ENCODE measurements at regions not wholly inside any gene's neighbourhood (a gene's known extent, or its start where the extent isn't known, plus 50 kb on each side); places are given as distances from the start of the nearest gene placed in this dataset.

GRCh38 chr1:68378296-68379084, 71.3 kb downstream of the RPE65 start:
- no peaks in the 10 kb centered on the region for H3K36me3 ChIP-seq (replicated peaks in 1 of 2; ENCODE audit: control extremely low read depth in 1 of 2, control insufficient read depth in 1 of 2, extremely low read depth in 1 of 2, insufficient read depth in 2 of 2, low read length in 1 of 2)
- DNase-seq (no peak), ATAC-seq (ENCODE audit: low read depth) (no peak)
- no peaks in the 10 kb centered on the region for H3K79me2 ChIP-seq (ENCODE audit: control insufficient read depth, insufficient read depth, low read length)
- H4K20me1 ChIP-seq (ENCODE audit: control insufficient read depth, insufficient read depth, low read length, poor library complexity, severe bottlenecking), result no peaks in the 10 kb centered on the region
- peaks cover 0 to 8% (median 2%) of the 10 kb centered on the region in 3 donors for H3K9me3 ChIP-seq (ENCODE audit: control extremely low read depth in 1 of 3, control insufficient read depth in 2 of 3, insufficient read depth in 1 of 3, low read length in 2 of 3)
- H3K27ac ChIP-seq (ENCODE audit: low read length in 2 of 2), result no peak overlapping the region
- peak overlapping the region; percentile 9 for H2AFZ ChIP-seq (ENCODE audit: insufficient read depth, low read depth, low read length, poor library complexity, severe bottlenecking)
- peaks cover 15% of the 10 kb centered on the region for H3K27me3 Mint-ChIP-seq
- TF ChIP-seq, protein P1, sequence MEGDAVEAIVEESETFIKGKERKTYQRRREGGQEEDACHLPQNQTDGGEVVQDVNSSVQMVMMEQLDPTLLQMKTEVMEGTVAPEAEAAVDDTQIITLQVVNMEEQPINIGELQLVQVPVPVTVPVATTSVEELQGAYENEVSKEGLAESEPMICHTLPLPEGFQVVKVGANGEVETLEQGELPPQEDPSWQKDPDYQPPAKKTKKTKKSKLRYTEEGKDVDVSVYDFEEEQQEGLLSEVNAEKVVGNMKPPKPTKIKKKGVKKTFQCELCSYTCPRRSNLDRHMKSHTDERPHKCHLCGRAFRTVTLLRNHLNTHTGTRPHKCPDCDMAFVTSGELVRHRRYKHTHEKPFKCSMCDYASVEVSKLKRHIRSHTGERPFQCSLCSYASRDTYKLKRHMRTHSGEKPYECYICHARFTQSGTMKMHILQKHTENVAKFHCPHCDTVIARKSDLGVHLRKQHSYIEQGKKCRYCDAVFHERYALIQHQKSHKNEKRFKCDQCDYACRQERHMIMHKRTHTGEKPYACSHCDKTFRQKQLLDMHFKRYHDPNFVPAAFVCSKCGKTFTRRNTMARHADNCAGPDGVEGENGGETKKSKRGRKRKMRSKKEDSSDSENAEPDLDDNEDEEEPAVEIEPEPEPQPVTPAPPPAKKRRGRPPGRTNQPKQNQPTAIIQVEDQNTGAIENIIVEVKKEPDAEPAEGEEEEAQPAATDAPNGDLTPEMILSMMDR (IDR thresholded peaks at IDR 0.05), result no peak
- TF ChIP-seq EZH2 (IDR thresholded peaks at IDR 0.05; ENCODE audit: borderline replicate concordance, insufficient read depth, low read depth, low read length, poor library complexity, severe bottlenecking), result no peak
- WGBS (ENCODE audit: insufficient coverage), result 100% methylated on average over 2 of the region's 2 CpGs
- no peak overlapping the region for H3K4me3 Mint-ChIP-seq
- no peaks in the 10 kb centered on the region for H3K9me3 Mint-ChIP-seq (ENCODE audit: insufficient read depth)
- H3K4me3 ChIP-seq (ENCODE audit: control extremely low read depth in 1 of 5, extremely low read depth in 1 of 5, insufficient read depth in 1 of 5, low read depth in 2 of 5, low read length in 4 of 5), result no peak overlapping the region
- ChIA-PET POLR2A (no interaction called here), CTCF (no interaction called here)
- intact Hi-C loops (cut with micrococcal nuclease), result no loop called here
- H3K4me1 ChIP-seq (ENCODE audit: control insufficient read depth in 2 of 2, insufficient read depth in 2 of 2, low read length in 2 of 2), result no peaks in the 10 kb centered on the region
- H3K4me2 ChIP-seq (replicated peaks; ENCODE audit: low read depth, low read length, poor library complexity, severe bottlenecking), result no peak overlapping the region
- H3K4me1 Mint-ChIP-seq, result peaks cover 7% of the 10 kb centered on the region
- H3K9ac ChIP-seq (ENCODE audit: low read length), result no peak overlapping the region
- peaks cover 0 to 3% (median 0%) of the 10 kb centered on the region in 4 experiments for H3K27me3 ChIP-seq (replicated peaks in 1 of 4; ENCODE audit: control extremely low read depth in 1 of 4, control insufficient read depth in 3 of 4, insufficient read depth in 4 of 4, low read length in 3 of 4)
- H3K27ac Mint-ChIP-seq, result no peak overlapping the region

- intact Hi-C loops (cut with micrococcal nuclease), result no loop called here
- no peak overlapping the region for H3K27ac ChIP-seq (ENCODE audit: low read length in 2 of 2)
- H3K4me1 Mint-ChIP-seq, result peaks cover 7% of the 10 kb centered on the region
- no peak overlapping the region for H3K4me3 Mint-ChIP-seq
- DNase-seq, result no peak
- no peak overlapping the region for H2AFZ ChIP-seq (ENCODE audit: insufficient read depth, low read depth, low read length, poor library complexity, severe bottlenecking)
- WGBS (ENCODE audit: insufficient coverage), result no CpG with 5 or more reads among the region's 3 CpGs
- TF ChIP-seq, protein P1 (IDR thresholded peaks at IDR 0.05), result no peak
- TF ChIP-seq EZH2 (IDR thresholded peaks at IDR 0.05; ENCODE audit: borderline replicate concordance, insufficient read depth, low read depth, low read length, poor library complexity, severe bottlenecking), result no peak
- peaks cover 15% of the 10 kb centered on the region for H3K27me3 Mint-ChIP-seq
- H3K27me3 ChIP-seq (replicated peaks in 1 of 4; ENCODE audit: control extremely low read depth in 1 of 4, control insufficient read depth in 3 of 4, insufficient read depth in 4 of 4, low read length in 3 of 4), result peaks cover 0 to 1% (median 0%) of the 10 kb centered on the region in 4 experiments
- H3K4me3 ChIP-seq (ENCODE audit: control extremely low read depth in 1 of 5, extremely low read depth in 1 of 5, insufficient read depth in 1 of 5, low read depth in 2 of 5, low read length in 4 of 5), result no peak overlapping the region
- H3K4me2 ChIP-seq (replicated peaks; ENCODE audit: low read depth, low read length, poor library complexity, severe bottlenecking), result no peak overlapping the region
- ChIA-PET CTCF (no interaction called here), POLR2A (no interaction called here)
- peaks cover 0 to 13% (median 2%) of the 10 kb centered on the region in 3 donors for H3K9me3 ChIP-seq (ENCODE audit: control extremely low read depth in 1 of 3, control insufficient read depth in 2 of 3, insufficient read depth in 1 of 3, low read length in 2 of 3)
- H4K20me1 ChIP-seq (ENCODE audit: control insufficient read depth, insufficient read depth, low read length, poor library complexity, severe bottlenecking), result no peaks in the 10 kb centered on the region
- no peaks in the 10 kb centered on the region for H3K36me3 ChIP-seq (replicated peaks in 1 of 2; ENCODE audit: control extremely low read depth in 1 of 2, control insufficient read depth in 1 of 2, extremely low read depth in 1 of 2, insufficient read depth in 2 of 2, low read length in 1 of 2)
- no peaks in the 10 kb centered on the region for H3K79me2 ChIP-seq (ENCODE audit: control insufficient read depth, insufficient read depth, low read length)
- ATAC-seq (ENCODE audit: low read depth), result no peak
- no peak overlapping the region for H3K27ac Mint-ChIP-seq
- H3K9me3 Mint-ChIP-seq (ENCODE audit: insufficient read depth), result no peaks in the 10 kb centered on the region
- no peak overlapping the region for H3K9ac ChIP-seq (ENCODE audit: low read length)
- H3K4me1 ChIP-seq (ENCODE audit: control insufficient read depth in 2 of 2, insufficient read depth in 2 of 2, low read length in 2 of 2), result no peaks in the 10 kb centered on the region
Observed at GRCh38 chr1:68377098-68377497, 72.7 kb downstream of the RPE65 start.

All from B cell (primary cell).